Right lobe of liver (tissue), 6 donors: ENCODE measurements at regions not wholly inside any gene's neighbourhood (a gene's known extent, or its start where the extent isn't known, plus 50 kb on each side); places are given as distances from the start of the nearest gene placed in this dataset.

Experiments used
- ATAC-seq, 4 donors: fragments of 200-7000 bp; cut with Tn5 transposase; one replicate each; pipeline ENCODE4 v1.9.1; 2020; ENCODE audit warnings: mild to moderate bottlenecking in 4 of 4, moderate library complexity in 4 of 4
- DNase-seq, 3 donors: peaks; one replicate each; pipeline ENCODE4 v3.0.0-alpha.2; 2020
- H3K27ac ChIP-seq, 3 donors: fragments of 200-600 bp; one replicate each; pipeline ENCODE4 v1.8.0; 2022
- H3K27me3 ChIP-seq, 2 donors: fragments of 200-600 bp; one replicate each; pipeline ENCODE4 v1.8.0; 2022
- H3K36me3 ChIP-seq, 4 donors: fragments of 200-600 bp; sonication (generic) in 1 of 4; one replicate each; pipeline versions ENCODE4 v1.5.1 to v1.8.0; 2017 to 2022; ENCODE audit warnings: control low read depth in 1 of 4
- H3K4me1 ChIP-seq, 4 donors: fragments of 200-600 bp; sonication (generic) in 1 of 4; one replicate each; pipeline versions ENCODE4 v1.5.1 to v1.8.0; 2017 to 2022; ENCODE audit warnings: control low read depth in 1 of 4
- H3K4me3 ChIP-seq, 3 donors: fragments of 200-600 bp; one replicate each; pipeline ENCODE4 v1.8.0; 2022
- H3K9me3 ChIP-seq, 4 donors: fragments of 200-600 bp; sonication (generic) in 1 of 4; one replicate each; pipeline versions ENCODE4 v1.5.1 to v1.8.0; 2017 to 2022; ENCODE audit warnings: control low read depth in 1 of 4
- POLR2A ChIP-seq: fragments of 450-650 bp; IDR thresholded peaks from one replicate; pipeline ENCODE4 v1.6.1; 2017; ENCODE audit warnings: antibody characterized with exemption, mild to moderate bottlenecking
- WGBS: methylation state at CpG from one replicate; pipeline ENCODE4 v1.1.6; 2018; ENCODE audit warnings: low coverage, low lambda C conversion rate; ENCODE audit not compliant: insufficient coverage; ENCODE audit errors: missing lambda C conversion rate; 5-methylcytosine and 5-hydroxymethylcytosine counted together
- intact Hi-C, 2 donors: fragments of 100-400 bp; cut with DNase I; formaldehyde crosslinking; loops; one replicate each; pipeline versions ENCODE4 v1.11.2 to v1.14.1; 2022
- TF ChIP-seq, protein P1 (sequence below), 4 donors: fragments of 200-600 bp in 3 of 4; fragments of 450-650 bp in 1 of 4; IDR thresholded peaks; one replicate each; pipeline versions ENCODE4 v1.5.1 to v1.8.0; 2016 to 2022; ENCODE audit warnings: antibody characterized with exemption in 4 of 4, mild to moderate bottlenecking in 2 of 4
- donor health status: DM: no; HTN: yes; CAD: no.
- donor health status: DM: no; HTN: no; CAD: no.
- donor health status: DM: no; HTN: no; CAD: no.
- donor health status: DM: no; HTN: yes; CAD: no.
- donor health status: DM: no; HTN: yes; CAD: no.

DNA sequence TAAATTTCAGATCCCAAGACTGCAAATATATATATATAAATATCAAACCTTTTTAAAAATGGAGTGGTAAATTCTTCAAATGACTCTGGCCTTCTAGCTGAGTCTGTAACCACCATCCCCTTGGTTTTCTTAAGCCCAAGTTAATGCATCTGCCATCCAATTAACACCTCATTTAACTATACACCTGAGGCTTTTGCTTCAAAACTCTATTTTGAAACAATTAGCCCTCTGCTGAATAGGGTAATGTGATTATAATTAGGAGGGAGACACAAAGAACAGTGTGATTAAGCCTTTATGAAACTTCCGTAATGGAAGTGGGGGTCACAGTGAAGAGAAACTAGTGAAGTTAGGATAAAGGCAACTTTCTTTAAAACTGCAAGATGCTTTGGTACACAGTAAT is 83.6 kb downstream of the GPR37 start:
- 0% methylated on average over 1 of the region's 1 CpG for whole genome bisulfite sequencing
- ATAC-seq (no peak), DNase-seq (no peak)
- no peaks in the 10 kb centered on the region for H3K9me3 ChIP-seq
- H3K27ac ChIP-seq, result no peak overlapping the region
- no peak for TF ChIP-seq POLR2A
- TF ChIP-seq, protein P1, sequence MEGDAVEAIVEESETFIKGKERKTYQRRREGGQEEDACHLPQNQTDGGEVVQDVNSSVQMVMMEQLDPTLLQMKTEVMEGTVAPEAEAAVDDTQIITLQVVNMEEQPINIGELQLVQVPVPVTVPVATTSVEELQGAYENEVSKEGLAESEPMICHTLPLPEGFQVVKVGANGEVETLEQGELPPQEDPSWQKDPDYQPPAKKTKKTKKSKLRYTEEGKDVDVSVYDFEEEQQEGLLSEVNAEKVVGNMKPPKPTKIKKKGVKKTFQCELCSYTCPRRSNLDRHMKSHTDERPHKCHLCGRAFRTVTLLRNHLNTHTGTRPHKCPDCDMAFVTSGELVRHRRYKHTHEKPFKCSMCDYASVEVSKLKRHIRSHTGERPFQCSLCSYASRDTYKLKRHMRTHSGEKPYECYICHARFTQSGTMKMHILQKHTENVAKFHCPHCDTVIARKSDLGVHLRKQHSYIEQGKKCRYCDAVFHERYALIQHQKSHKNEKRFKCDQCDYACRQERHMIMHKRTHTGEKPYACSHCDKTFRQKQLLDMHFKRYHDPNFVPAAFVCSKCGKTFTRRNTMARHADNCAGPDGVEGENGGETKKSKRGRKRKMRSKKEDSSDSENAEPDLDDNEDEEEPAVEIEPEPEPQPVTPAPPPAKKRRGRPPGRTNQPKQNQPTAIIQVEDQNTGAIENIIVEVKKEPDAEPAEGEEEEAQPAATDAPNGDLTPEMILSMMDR (IDR thresholded peaks at IDR 0.05), result no peak
- H3K4me1 ChIP-seq, result peaks cover 0 to 7% (median 0%) of the 10 kb centered on the region in 4 donors
- H3K36me3 ChIP-seq, result no peaks in the 10 kb centered on the region
- no peak overlapping the region for H3K4me3 ChIP-seq
- intact Hi-C loops, result no loop called here
- no peaks in the 10 kb centered on the region for H3K27me3 ChIP-seq

DNA sequence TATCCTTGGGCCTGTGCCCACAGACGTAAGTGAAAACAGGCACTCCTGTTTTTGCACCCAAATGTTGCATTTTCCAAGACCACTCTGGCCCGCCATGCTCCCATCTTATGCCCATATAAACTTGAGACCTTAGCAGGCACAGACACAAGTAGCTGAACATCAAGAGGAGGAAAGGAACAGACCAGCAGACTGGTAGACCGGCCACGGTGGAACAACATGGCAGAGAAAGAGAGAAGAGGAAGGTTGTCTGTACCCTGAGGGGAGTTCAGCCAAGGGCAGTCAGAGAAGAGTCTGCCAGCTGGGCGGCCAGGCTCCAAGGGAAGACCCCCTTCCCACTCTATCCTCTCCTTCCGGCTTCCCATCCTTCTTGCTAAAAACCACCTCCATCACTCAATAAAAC is 85.3 kb downstream of the GPR37 start:
- no peak overlapping the region for H3K27ac ChIP-seq
- no peaks in the 10 kb centered on the region for H3K27me3 ChIP-seq
- no peaks in the 10 kb centered on the region for H3K36me3 ChIP-seq
- no peak overlapping the region for H3K4me3 ChIP-seq
- no peaks in the 10 kb centered on the region for H3K4me1 ChIP-seq
- no peaks in the 10 kb centered on the region for H3K9me3 ChIP-seq
- no peak for ATAC-seq
- intact Hi-C loops, result no loop called here
- WGBS, result 85% methylated on average over 3 of the region's 6 CpGs
- TF ChIP-seq, protein P1 (IDR thresholded peaks at IDR 0.05), result no peak
- DNase-seq, result no peak

DNA sequence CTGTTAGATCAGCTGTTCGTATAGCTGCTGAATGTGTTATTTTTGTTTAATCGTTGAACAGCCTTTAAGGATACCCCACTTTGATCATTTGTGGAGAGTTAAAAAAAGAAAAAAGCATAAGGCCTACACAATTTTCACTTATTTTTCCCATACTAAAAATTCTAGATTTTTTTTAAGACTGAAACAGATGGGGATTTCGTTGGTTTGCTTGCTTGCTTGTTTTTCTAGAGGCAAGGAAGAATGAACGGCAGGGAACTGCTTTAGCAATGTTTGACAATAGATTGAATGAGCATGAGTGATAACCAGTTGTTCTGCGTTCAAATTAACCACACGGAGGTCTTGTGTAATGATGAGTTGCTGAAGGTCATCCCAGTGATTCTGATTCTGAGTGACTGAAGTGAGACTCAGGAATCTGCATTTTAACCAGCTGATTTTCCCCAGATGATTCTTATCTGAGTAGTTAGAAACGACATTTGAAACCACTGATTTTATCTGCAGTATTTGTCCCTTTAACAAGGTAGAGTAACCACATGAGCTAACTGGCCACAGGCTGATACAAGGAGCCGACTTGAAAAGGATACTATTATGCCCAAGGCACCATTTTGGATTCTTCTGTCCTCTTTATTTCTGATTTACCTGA is 85.9 kb downstream of the GPR37 start:
- 45% methylated on average over 8 of the region's 8 CpGs for WGBS
- Histone ChIP-seq H3K36me3 (no peaks in the 10 kb centered on the region), H3K4me3 (no peak overlapping the region), H3K9me3 (no peaks in the 10 kb centered on the region), H3K27ac (no peak overlapping the region), H3K27me3 (no peaks in the 10 kb centered on the region), H3K4me1 (no peaks in the 10 kb centered on the region)
- intact Hi-C loops, result no loop called here
- DNase-seq (no peak), ATAC-seq (no peak)
- TF ChIP-seq, protein P1 (IDR thresholded peaks at IDR 0.05), result no peak
- TF ChIP-seq POLR2A, result no peak

DNA sequence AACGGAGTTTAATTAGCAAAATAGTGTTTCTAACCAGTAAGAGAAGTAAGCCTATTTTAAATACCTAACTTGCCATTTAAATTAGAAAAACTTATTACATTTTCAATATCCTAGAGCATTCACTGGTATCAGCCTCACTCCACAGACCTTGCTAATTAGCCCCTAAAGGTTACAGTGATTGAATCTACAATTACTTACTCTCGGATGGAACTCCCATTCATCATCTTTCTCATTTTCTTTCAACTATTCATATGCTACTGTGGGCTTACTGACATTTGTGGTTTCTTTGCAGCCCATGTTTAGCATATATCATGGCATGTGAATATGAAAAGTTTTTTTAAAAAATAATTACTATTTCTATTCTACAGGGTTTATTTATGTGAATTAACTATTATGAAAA is 86.4 kb downstream of the GPR37 start:
- intact Hi-C loops, result no loop called here
- Histone ChIP-seq H3K36me3 (no peaks in the 10 kb centered on the region), H3K9me3 (no peaks in the 10 kb centered on the region), H3K4me1 (no peaks in the 10 kb centered on the region), H3K27ac (no peak overlapping the region), H3K4me3 (no peak overlapping the region), H3K27me3 (no peaks in the 10 kb centered on the region)
- DNase-seq (no peak), ATAC-seq (no peak)
- 64% methylated on average over 2 of the region's 2 CpGs for WGBS
- no peak for TF ChIP-seq POLR2A
- TF ChIP-seq, protein P1 (IDR thresholded peaks at IDR 0.05), result no peak

DNA sequence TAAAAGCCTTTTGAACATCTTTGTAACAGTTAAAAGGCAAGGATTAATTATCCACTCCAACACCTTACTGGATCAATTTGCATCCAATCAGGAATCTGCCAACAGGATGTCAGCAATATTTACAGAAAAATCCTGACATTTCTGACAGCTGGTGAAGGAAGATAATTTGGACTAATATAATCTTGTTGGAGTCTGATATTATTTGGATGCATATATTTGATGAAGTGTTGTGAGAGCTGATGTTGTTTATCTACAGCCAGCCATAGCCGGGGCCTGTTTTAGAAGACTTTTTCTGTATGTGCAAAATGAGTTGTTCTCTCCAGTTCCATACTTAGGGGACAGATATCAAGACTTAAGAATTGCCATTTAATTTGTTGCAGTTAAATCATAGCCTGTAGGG is 91.1 kb downstream of the GPR37 start:
- ATAC-seq, result no peak
- intact Hi-C loops, result no loop called here

More for the DNA sequence above, 91.1 kb downstream of the GPR37 start:
- H3K4me1 ChIP-seq, result no peaks in the 10 kb centered on the region
- H3K36me3 ChIP-seq, result no peaks in the 10 kb centered on the region
- no peaks in the 10 kb centered on the region for H3K27me3 ChIP-seq
- no peak overlapping the region for H3K4me3 ChIP-seq
- no peak overlapping the region for H3K27ac ChIP-seq
- H3K9me3 ChIP-seq, result no peaks in the 10 kb centered on the region
- no peak for TF ChIP-seq POLR2A
- TF ChIP-seq, protein P1 (IDR thresholded peaks at IDR 0.05), result no peak
- no peak for DNase-seq
- 90% methylated on average over 1 of the region's 1 CpG for WGBS
